ENCODE measurements at regions not wholly inside any gene's neighbourhood (a gene's known extent, or its start where the extent isn't known, plus 50 kb on each side); places are given as distances from the start of the nearest gene placed in this dataset.

GRCh38 chr13:50668691-50669271, 174.7 kb downstream of the DLEU7 start:
- TF ChIP-seq CTCF (IDR thresholded peaks at IDR 0.05) (no peak), POLR2A (IDR thresholded peaks at IDR 0.05) (no peak), EP300 (IDR thresholded peaks at IDR 0.05) (no peak), POLR2AphosphoS5 (IDR thresholded peaks at IDR 0.05) (no peak)
- Histone ChIP-seq H3K36me3 (no peaks in the 10 kb centered on the region), H3K27ac (no peak overlapping the region), H3K4me3 (no peak overlapping the region), H3K27me3 (no peaks in the 10 kb centered on the region), H3K4me1 (no peaks in the 10 kb centered on the region), H3K9me3 (no peaks in the 10 kb centered on the region)
- DNase-seq = no peak
- intact Hi-C loops (cut with DNase I; ENCODE audit: low total_unique reads) = no loop called here
- 70 to 83% (median 80%) methylated on average over 3 of the region's 3 CpGs for WGBS, 5 donors

- Histone ChIP-seq H3K4me1 (no peaks in the 10 kb centered on the region), H3K27ac (no peak overlapping the region), H3K27me3 (no peaks in the 10 kb centered on the region), H3K36me3 (no peaks in the 10 kb centered on the region), H3K4me3 (no peak overlapping the region), H3K9me3 (no peaks in the 10 kb centered on the region)
- DNase-seq = no peak
- 90 to 97% (median 95%) methylated on average over 8 of the region's 8 CpGs for WGBS, 5 donors
- intact Hi-C loops (cut with DNase I; ENCODE audit: low total_unique reads) = no loop called here
- TF ChIP-seq POLR2AphosphoS5 (IDR thresholded peaks at IDR 0.05) (no peak), EP300 (IDR thresholded peaks at IDR 0.05) (no peak), CTCF (IDR thresholded peaks at IDR 0.05) (no peak), POLR2A (IDR thresholded peaks at IDR 0.05) (no peak)
These were observed 173.2 kb downstream of the DLEU7 start for GRCh38 chr13:50670272-50670671.

- Histone ChIP-seq H3K27me3 (no peaks in the 10 kb centered on the region), H3K27ac (no peak overlapping the region), H3K4me3 (no peak overlapping the region), H3K4me1 (no peaks in the 10 kb centered on the region), H3K9me3 (no peaks in the 10 kb centered on the region), H3K36me3 (no peaks in the 10 kb centered on the region)
- no peak for DNase-seq
- intact Hi-C loops (cut with DNase I; ENCODE audit: low total_unique reads) = no loop called here
- WGBS, 5 donors = 86 to 95% (median 93%) methylated on average over 4 of the region's 4 CpGs
- TF ChIP-seq POLR2AphosphoS5 (IDR thresholded peaks at IDR 0.05) = no peak
- TF ChIP-seq POLR2A (IDR thresholded peaks at IDR 0.05) = no peak
- no peak for TF ChIP-seq EP300 (IDR thresholded peaks at IDR 0.05)
- TF ChIP-seq CTCF (IDR thresholded peaks at IDR 0.05) = no peak
These were observed 172.5 kb downstream of the DLEU7 start for GRCh38 chr13:50670847-50671496.

- 78 to 91% (median 89%) methylated on average over 3 of the region's 3 CpGs for WGBS, 5 donors
These were observed 172.0 kb downstream of the DLEU7 start for GRCh38 chr13:50671497-50671850.

More at GRCh38 chr13:50671497-50671850, 172.0 kb downstream of the DLEU7 start:
- Histone ChIP-seq H3K36me3 (no peaks in the 10 kb centered on the region), H3K9me3 (no peaks in the 10 kb centered on the region), H3K27ac (no peak overlapping the region), H3K27me3 (no peaks in the 10 kb centered on the region), H3K4me1 (peaks cover 0 to 4% (median 0%) of the 10 kb centered on the region in 4 donors), H3K4me3 (no peak overlapping the region)
- no peak for DNase-seq
- TF ChIP-seq CTCF (IDR thresholded peaks at IDR 0.05) (no peak), POLR2A (IDR thresholded peaks at IDR 0.05) (no peak), POLR2AphosphoS5 (IDR thresholded peaks at IDR 0.05) (no peak)
- intact Hi-C loops (cut with DNase I; ENCODE audit: low total_unique reads) = no loop called here
